HUES64 (cell line): ENCODE measurements at regions not wholly inside any gene's neighbourhood (a gene's known extent, or its start where the extent isn't known, plus 50 kb on each side); places are given as distances from the start of the nearest gene placed in this dataset.
"Not testable (repeated sequence)": the region's sequence is repeated elsewhere in the genome, so short reads cannot be mapped to it uniquely, and the experiment has no call there.

Source experiments
- H3K27ac ChIP-seq: 2 replicates; pipeline ENCODE4 v1.7.0; 2013; ENCODE audit warnings: low read depth, low read length, inconsistent platforms
- H3K27me3 ChIP-seq: 2 replicates; pipeline ENCODE4 v1.6.1; 2013; ENCODE audit warnings: mild to moderate bottlenecking, low read length; ENCODE audit not compliant: insufficient read depth
- H3K36me3 ChIP-seq: 2 replicates; pipeline ENCODE4 v1.6.1; 2013; ENCODE audit warnings: mild to moderate bottlenecking, low read length; ENCODE audit not compliant: insufficient read depth
- H3K4me1 ChIP-seq: 2 replicates; pipeline ENCODE4 v1.6.1; 2013; ENCODE audit warnings: mild to moderate bottlenecking, low read length, moderate library complexity; ENCODE audit not compliant: insufficient read depth
- H3K4me3 ChIP-seq: 2 replicates; pipeline ENCODE4 v1.5.1; 2013; ENCODE audit warnings: mild to moderate bottlenecking, low read length, moderate library complexity
- H3K9ac ChIP-seq: 2 replicates; pipeline ENCODE4 v1.6.1; 2013; ENCODE audit warnings: mild to moderate bottlenecking, low read depth, low read length
- H3K9me3 ChIP-seq: 2 replicates; pipeline ENCODE4 v1.6.1; 2013; ENCODE audit warnings: low read depth, low read length; ENCODE audit not compliant: insufficient read depth
- WGBS: fragments of 150-250, 120-280 bp; methylation state at CpG from one replicate; pipeline ENCODE4 v1.1.7; 2013; ENCODE audit warnings: missing lambda C conversion rate; 5-methylcytosine and 5-hydroxymethylcytosine counted together

DNA sequence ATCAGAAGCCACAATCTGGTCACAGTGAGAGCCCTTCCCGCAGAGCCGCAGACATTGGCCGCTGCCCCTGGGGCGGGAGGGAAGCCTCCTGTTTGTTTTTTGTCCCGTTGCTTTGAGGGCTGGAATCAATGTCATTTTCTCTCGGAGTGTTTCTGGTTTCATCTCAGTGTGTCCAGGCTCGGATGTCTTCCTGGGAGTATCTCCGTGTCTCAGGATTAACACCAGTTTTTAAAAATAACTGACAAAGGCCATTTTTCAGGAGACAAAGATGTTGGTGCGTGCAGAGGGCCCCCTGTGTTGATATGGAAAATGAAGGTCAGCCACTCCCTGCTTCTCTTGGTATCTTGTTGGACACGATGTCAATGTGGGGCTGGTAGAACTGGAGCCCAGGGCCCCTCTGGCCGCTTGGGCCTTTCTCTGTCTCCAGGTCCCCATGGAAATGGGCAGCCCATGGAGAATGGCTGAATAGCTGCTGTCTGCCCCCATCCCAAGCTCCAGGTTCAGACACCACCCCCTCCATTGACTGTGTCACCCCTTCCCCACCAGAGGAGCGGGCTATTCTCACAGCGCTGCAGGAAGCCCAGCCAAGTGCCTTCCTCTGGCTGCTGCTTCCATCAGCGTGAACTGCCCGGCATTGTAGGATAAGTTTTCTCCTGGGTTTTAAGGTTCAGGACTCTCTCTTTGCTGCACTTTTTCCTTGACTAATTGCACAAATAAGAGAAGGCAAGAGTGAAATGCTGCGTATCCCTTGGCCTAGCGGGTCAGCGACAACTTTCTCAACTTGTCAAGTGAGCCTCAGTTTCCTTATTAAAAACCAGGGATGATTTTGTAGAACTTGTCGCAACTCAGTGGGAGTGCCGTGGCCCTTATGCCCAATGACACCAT is 72.2 kb upstream of the METTL9 start:
- H3K36me3 ChIP-seq, result no peaks in the 10 kb centered on the region
- no peaks in the 10 kb centered on the region for H3K27me3 ChIP-seq
- H3K4me3 ChIP-seq, result no peak overlapping the region
- H3K9me3 ChIP-seq, result no peaks in the 10 kb centered on the region
- peaks cover 18% of the 10 kb centered on the region for H3K4me1 ChIP-seq
- H3K9ac ChIP-seq, result no peak overlapping the region
- no peak overlapping the region for H3K27ac ChIP-seq
- 66% methylated on average over 20 of the region's 20 CpGs for WGBS

DNA sequence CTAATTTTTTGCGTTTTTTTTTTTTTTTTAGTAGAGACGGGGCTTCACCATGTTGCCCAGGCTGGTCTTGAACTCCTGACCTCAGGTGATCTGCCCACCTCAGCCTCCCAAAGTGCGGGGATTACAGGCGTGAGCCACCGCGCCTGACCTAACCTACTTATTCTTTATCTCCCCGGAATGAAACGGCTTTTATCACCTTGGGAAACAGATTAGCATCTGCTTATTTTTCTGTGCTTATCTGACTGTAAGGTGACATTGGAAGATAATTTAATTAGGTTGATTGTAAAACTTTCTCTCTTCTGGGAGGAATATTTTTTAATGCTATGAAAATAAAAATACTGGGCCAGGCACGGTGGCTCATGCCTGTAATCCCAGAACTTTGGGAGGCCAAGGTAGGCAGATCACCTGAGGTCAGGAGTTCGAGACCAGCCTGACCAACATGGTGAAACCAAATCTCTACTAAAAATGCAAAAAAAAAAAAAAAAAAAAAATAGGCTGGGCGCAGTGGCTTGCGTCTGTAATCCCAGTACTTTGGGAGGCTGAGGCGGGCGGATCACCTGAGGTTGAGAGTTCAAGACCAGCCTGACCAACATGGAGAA is 70.2 kb upstream of the METTL9 start:
- H3K9ac ChIP-seq, H3K27ac ChIP-seq: not testable (repeated sequence)
- WGBS, result 92% methylated on average over 14 of the region's 14 CpGs

DNA sequence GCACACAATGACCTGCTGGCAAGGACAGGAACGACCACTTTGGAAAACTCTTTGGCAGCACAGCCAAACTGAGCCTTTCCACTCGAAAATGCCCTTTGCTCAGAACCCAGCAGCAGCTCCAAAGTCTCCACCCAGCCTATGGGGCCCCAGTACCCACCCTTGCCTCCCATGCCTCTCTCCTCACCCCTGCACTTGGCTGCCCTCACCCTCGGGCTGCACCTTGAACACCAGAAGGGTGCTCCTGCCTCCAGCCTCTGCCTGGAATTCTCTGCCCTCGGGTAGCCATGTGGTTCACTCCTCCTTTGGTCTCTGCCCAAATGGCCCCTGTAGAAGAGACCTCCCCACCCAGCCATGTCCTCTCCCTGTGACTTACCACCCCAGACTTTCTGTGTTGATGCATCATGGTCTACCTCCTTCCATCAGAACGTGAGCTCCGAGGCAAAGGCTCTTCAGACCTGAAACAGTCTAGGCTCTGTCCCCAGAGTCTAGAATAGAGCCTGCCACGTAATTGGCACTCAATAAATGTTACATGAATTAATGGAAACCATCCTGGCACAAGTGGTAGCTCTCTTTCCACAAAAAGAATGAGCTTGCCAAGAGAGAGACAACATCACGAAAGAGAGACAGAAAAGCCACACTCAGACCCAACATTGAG is 68.5 kb upstream of the METTL9 start:
- not testable (repeated sequence) for H3K36me3 ChIP-seq, H3K27me3 ChIP-seq, H3K9me3 ChIP-seq, H3K4me3 ChIP-seq, H3K9ac ChIP-seq, H3K27ac ChIP-seq
- H3K4me1 ChIP-seq, result peaks cover 10% of the 10 kb centered on the region
- 89% methylated on average over 6 of the region's 8 CpGs for WGBS

More for the DNA sequence above, 70.2 kb upstream of the METTL9 start:
- not testable (repeated sequence) for H3K9me3 ChIP-seq, H3K27me3 ChIP-seq, H3K4me3 ChIP-seq, H3K36me3 ChIP-seq
- peaks cover 17% of the 10 kb centered on the region for H3K4me1 ChIP-seq

DNA sequence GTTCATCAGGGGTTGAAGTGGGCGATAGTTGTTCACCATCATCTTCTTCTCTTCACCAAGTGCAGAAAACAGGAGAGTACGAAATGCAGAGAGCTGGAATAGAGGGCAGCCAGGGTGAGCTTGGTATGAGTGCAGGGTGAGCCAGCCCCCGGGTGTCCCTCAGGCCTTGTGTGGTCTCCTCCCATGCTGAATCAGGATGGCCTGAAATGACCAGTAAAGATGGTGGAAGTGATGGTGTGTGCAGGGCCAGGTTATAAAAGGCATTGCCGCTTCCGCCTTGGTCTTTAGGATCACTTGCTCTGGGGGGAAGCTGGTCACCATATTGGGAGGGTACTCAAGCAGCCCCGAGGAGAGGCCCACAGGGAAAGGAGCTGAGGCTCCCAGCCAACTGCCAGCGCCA is 66.4 kb upstream of the METTL9 start:
- H3K27me3 ChIP-seq, H3K27ac ChIP-seq, H3K4me3 ChIP-seq, H3K9me3 ChIP-seq, H3K9ac ChIP-seq, H3K4me1 ChIP-seq, H3K36me3 ChIP-seq: not testable (repeated sequence)
- WGBS, result 92% methylated on average over 5 of the region's 7 CpGs

DNA sequence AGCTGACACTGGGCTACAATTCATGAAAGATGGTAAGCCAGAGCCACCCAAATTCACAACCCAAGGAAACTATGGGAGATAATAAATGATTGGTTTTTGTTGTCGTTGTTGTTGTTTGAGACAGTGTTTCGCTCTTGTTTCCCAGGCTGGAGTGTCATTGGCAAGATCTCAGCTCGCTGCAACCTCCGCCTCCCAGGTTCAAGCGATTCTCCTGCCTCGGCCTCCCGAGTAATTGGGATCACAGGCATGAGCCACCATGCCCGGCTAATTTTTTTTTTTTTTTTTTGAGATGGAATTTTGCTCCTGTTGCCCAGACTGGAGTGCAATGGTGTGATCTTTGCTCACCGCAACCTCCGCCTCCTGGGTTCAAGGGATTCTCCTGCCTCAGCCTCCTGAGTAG is 65.9 kb upstream of the METTL9 start:
- not testable (repeated sequence) for H3K27me3 ChIP-seq, H3K4me3 ChIP-seq
- WGBS, result 96% methylated on average over 7 of the region's 10 CpGs

DNA sequence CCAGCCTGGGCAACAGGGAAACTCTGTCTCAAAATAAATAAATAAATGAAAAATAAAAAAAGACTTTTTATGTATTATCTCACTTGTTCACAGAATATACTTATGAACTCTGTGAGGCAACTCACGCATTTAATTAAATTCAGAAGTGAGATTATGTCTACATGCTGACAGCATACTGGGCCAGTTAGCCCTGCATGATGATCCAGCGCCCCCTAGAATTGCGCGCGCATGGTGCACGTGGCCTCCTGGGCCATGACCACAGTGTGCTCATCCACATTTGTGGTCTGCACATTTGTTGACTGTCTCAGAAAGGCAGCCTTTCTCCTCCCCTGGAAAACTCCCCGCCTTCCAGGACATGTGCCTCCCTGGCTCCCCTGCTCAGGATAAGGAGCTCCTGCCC is 64.8 kb upstream of the METTL9 start:
- not testable (repeated sequence) for H3K36me3 ChIP-seq, H3K4me3 ChIP-seq, H3K4me1 ChIP-seq, H3K9me3 ChIP-seq, H3K27ac ChIP-seq, H3K9ac ChIP-seq, H3K27me3 ChIP-seq
- 91% methylated on average over 6 of the region's 7 CpGs for WGBS

More for the DNA sequence above, 65.9 kb upstream of the METTL9 start:
- not testable (repeated sequence) for H3K36me3 ChIP-seq, H3K4me1 ChIP-seq, H3K9me3 ChIP-seq, H3K9ac ChIP-seq, H3K27ac ChIP-seq

DNA sequence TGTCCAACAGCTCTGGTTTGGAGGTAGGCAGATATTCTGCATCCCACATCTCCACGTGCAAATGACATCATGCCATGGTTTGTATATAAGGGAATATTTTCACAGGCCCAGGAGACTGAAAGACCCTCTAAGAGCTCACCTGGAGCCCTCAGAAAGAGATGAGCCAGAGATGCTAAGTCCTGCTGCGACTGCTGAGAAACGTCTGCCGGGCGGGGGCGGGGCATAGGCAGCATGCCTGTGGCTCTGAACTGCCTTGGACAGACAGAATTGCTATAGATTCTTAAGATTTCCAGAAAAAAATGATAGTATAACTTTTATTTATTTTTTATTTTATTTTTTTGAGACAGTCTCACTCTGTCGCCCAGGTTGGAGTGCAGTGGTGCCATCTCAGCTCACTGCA is 64.2 kb upstream of the METTL9 start:
- not testable (repeated sequence) for H3K9me3 ChIP-seq, H3K36me3 ChIP-seq, H3K4me1 ChIP-seq, H3K27me3 ChIP-seq, H3K27ac ChIP-seq, H3K4me3 ChIP-seq, H3K9ac ChIP-seq
- whole genome bisulfite sequencing, result 88% methylated on average over 5 of the region's 7 CpGs

DNA sequence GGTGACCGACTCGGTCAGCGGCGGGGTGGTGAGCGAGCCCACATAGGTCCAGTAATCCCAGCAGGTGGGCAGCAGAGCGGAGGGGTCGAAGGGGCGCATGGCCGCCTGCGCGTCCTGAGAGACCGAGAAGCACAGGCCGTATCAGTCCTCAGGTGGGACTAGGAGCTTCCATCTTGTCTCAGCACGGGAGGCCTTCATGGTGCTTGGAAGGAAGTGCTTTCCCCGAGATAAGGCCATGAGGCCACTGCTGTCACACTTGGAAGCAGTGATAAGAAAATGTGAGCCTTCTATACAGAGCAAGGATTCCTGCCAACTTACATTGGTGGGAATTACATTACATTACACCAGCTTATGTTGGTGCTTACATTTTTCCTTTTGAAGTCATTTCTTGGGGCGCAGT is 62.6 kb upstream of the METTL9 start:
- WGBS, result 93% methylated on average over 11 of the region's 16 CpGs
- H3K9ac ChIP-seq, H3K9me3 ChIP-seq, H3K36me3 ChIP-seq, H3K27me3 ChIP-seq, H3K4me3 ChIP-seq, H3K27ac ChIP-seq, H3K4me1 ChIP-seq: not testable (repeated sequence)

DNA sequence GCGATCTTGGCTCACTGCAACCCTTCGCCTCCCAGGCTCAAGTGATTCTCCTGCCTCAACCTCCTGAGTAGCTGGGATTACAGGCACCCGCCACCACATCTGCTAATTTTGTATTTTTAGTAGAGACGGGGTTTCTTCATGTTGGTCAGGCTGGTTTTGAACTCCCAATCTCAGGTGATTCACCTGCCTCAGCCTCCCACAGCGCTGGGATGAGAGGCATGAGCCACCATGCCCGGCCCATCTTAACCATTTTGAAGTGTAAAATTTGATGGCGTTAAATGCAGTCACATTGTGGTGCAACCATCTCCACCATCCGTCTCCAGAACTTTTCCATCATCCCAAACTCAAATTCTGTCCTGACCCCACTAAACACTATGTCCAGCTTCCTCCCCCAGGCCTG is 61.8 kb upstream of the METTL9 start:
- WGBS, result 97% methylated on average over 5 of the region's 8 CpGs
- not testable (repeated sequence) for H3K4me3 ChIP-seq, H3K4me1 ChIP-seq, H3K27me3 ChIP-seq, H3K27ac ChIP-seq, H3K9ac ChIP-seq, H3K9me3 ChIP-seq, H3K36me3 ChIP-seq

DNA sequence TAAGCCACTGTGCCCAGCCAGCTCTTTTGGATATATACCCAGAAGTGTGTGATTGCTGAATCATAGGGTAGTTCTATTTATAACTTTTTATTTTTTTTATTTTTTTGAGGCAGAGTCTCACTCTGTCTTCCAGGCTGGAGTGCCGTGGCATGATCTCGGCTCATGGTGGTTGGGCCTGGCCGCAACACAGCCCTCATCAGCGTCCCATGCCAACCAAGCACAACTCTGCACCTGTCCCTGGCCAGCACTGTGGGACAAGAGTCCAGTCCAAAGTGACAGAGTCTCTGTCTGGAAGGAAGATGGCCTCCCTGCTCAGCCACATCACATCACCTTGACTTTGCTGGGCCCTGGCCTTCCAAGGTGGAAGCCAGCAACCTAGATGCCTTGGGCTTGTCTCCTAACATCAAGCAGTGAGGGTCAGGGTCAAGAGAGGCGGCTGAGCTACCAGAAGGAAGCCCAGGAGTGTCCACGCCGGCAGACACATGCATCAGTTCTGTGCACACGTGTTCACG is 60.2 kb upstream of the METTL9 start:
- H3K27ac ChIP-seq, H3K4me1 ChIP-seq, H3K36me3 ChIP-seq: not testable (repeated sequence)

DNA sequence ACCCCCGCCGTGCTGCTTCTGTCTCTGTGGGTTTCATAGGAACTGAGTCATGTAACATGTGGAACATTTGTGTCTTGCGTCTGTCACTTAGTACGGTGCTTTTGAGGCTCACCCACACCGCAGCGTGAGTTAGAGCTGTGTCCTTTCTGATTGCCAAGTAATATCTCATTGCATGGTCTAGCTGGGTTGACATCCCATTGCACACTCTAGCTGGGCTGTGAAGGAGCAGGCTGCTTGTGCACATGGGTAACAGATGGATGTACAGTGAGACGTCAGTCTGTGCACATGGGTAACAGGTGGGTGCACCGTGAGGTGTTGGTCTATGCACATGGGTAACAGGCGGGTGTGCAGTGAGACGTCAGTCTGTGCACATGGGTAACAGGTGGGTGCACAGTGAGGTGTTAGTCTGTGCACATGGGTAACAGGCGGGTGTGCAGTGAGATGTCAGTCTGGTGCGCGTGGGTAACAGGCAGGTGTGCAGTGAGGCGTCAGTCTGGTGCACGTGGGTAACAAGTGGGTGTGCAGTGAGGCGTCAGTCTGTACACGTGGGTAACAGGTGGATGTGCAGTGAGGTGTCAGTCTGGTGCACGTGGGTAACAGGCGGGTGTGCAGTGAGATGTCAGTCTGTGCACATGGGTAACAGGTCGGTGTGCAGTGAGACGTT is 58.5 kb upstream of the METTL9 start:
- H3K9me3 ChIP-seq, H3K4me1 ChIP-seq, H3K4me3 ChIP-seq, H3K27me3 ChIP-seq, H3K27ac ChIP-seq, H3K9ac ChIP-seq, H3K36me3 ChIP-seq: not testable (repeated sequence)
- 93% methylated on average over 15 of the region's 21 CpGs for WGBS

More for the DNA sequence above, 60.2 kb upstream of the METTL9 start:
- not testable (repeated sequence) for H3K9ac ChIP-seq, H3K9me3 ChIP-seq, H3K4me3 ChIP-seq, H3K27me3 ChIP-seq
- WGBS, result 96% methylated on average over 9 of the region's 9 CpGs
